SU-DHL-6 (cell line): ENCODE measurements at regions not wholly inside any gene's neighbourhood (a gene's known extent, or its start where the extent isn't known, plus 50 kb on each side); places are given as distances from the start of the nearest gene placed in this dataset.

Experiments used
- CTCF ChIP-seq: fragments of 200-600 bp; sonication (generic); IDR thresholded peaks from one replicate; pipeline ENCODE4 v1.5.1; 2017; ENCODE audit warnings: antibody characterized with exemption, mild to moderate bottlenecking, low read length, moderate library complexity; ENCODE audit not compliant: insufficient read depth, poor library complexity, severe bottlenecking
- EZH2phosphoT487 ChIP-seq: fragments of 200-600 bp; sonication (generic), shearing (Covaris generic); conservative IDR thresholded peaks from 2 replicates; pipeline ENCODE4 v1.6.1; 2018; ENCODE audit warnings: mild to moderate bottlenecking, antibody characterized with exemption, low read length, moderate library complexity, mixed read lengths

- no peak for TF ChIP-seq EZH2phosphoT487
- no peak for TF ChIP-seq CTCF
These were observed 662.6 kb upstream of the MGMT start for GRCh38 chr10:128804411-128804810.
